AG08396 (cell line): ENCODE measurements at regions not wholly inside any gene's neighbourhood (a gene's known extent, or its start where the extent isn't known, plus 50 kb on each side); places are given as distances from the start of the nearest gene placed in this dataset.
A peak's percentile ranks its signal among the peaks of the same experiment; 100 is the strongest.
"Not testable (repeated sequence)": the region's sequence is repeated elsewhere in the genome, so short reads cannot be mapped to it uniquely, and the experiment has no call there.

ENCODE experiments used
- DNase-seq: peaks from one replicate; pipeline ENCODE4 v3.0.0; 2012; ENCODE audit warnings: low spot score, mixed read lengths

GRCh38 chr14:48568688-48569087 lies 893.3 kb upstream of the MDGA2 start:
- no peak for DNase-seq

GRCh38 chr14:48568252-48568651 lies 892.8 kb upstream of the MDGA2 start:
- no peak for DNase-seq

- DNase-seq: no peak
Observed at GRCh38 chr14:48563489-48563888, 888.1 kb upstream of the MDGA2 start.

- DNase-seq: not testable (repeated sequence)
Observed at GRCh38 chr14:48561438-48561837, 886.0 kb upstream of the MDGA2 start.

GRCh38 chr14:48560421-48560820 lies 885.0 kb upstream of the MDGA2 start:
- no peak for DNase-seq

- no peak for DNase-seq
Observed at GRCh38 chr14:48553443-48553842, 878.0 kb upstream of the MDGA2 start.

GRCh38 chr14:48546996-48547395 lies 871.6 kb upstream of the MDGA2 start:
- DNase-seq: no peak

- no peak for DNase-seq
Observed at GRCh38 chr14:48537600-48537999, 862.2 kb upstream of the MDGA2 start.

GRCh38 chr14:48536318-48536717 lies 860.9 kb upstream of the MDGA2 start:
- no peak for DNase-seq

- no peak for DNase-seq
Observed at GRCh38 chr14:48527832-48528231, 852.4 kb upstream of the MDGA2 start.

GRCh38 chr14:48526307-48526706 lies 850.9 kb upstream of the MDGA2 start:
- no peak for DNase-seq

- no peak for DNase-seq
Observed at GRCh38 chr14:48504921-48505320, 829.5 kb upstream of the MDGA2 start.

- DNase-seq: no peak
Observed at GRCh38 chr14:48490756-48491155, 815.4 kb upstream of the MDGA2 start.

GRCh38 chr14:48473944-48474343 lies 798.5 kb upstream of the MDGA2 start:
- DNase-seq: no peak

GRCh38 chr14:48456051-48456450 lies 780.6 kb upstream of the MDGA2 start:
- no peak for DNase-seq

GRCh38 chr14:48454887-48455286 lies 779.5 kb upstream of the MDGA2 start:
- DNase-seq: no peak

GRCh38 chr14:48452437-48452995 lies 777.1 kb upstream of the MDGA2 start:
- no peak for DNase-seq

GRCh38 chr14:48435221-48435620 lies 759.8 kb upstream of the MDGA2 start:
- no peak for DNase-seq

GRCh38 chr14:48430805-48431204 lies 755.4 kb upstream of the MDGA2 start:
- no peak for DNase-seq

- no peak for DNase-seq
Observed at GRCh38 chr14:48429512-48429911, 754.1 kb upstream of the MDGA2 start.

- no peak for DNase-seq
Observed at GRCh38 chr14:48417715-48418500, 742.5 kb upstream of the MDGA2 start.

GRCh38 chr14:48401321-48401720 lies 725.9 kb upstream of the MDGA2 start:
- no peak for DNase-seq

- DNase-seq: peak; percentile 30
Observed at GRCh38 chr14:48398675-48399282, 723.4 kb upstream of the MDGA2 start.
